IMR-90 (cell line): ENCODE measurements at regions not wholly inside any gene's neighbourhood (a gene's known extent, or its start where the extent isn't known, plus 50 kb on each side); places are given as distances from the start of the nearest gene placed in this dataset.
"Not testable (repeated sequence)": the region's sequence is repeated elsewhere in the genome, so short reads cannot be mapped to it uniquely, and the experiment has no call there.

Experiments
- ATAC-seq: fragments of 200-7000 bp; cut with Tn5 transposase; 2 replicates; pipeline ENCODE4 v1.9.1; 2020; ENCODE audit warnings: low read depth, mild to moderate bottlenecking, moderate library complexity
- BruUV-seq: library from RNA; stranded (reverse); fragments of 400-500 nt; replicated peaks from 2 replicates; lab custom pipeline; 2021; lab: Mats Ljungman, UMichigan
- CTCF ChIA-PET: fragments of 300-600 bp; formaldehyde crosslinking; extraction: SDS; loops from one replicate; lab custom pipeline; 2021; ENCODE audit warnings: antibody characterized with exemption; lab: Yijun Ruan, JAX
- POLR2A ChIA-PET: fragments of 300-600 bp; sonication (Branson Sonifier 250); formaldehyde crosslinking; loops from one replicate; lab custom pipeline; 2022; ENCODE audit warnings: antibody characterized with exemption; ENCODE audit not compliant: unreplicated experiment; lab: Charles Lee
- DNase-seq: peaks from one replicate; pipeline ENCODE4 v3.0.0; 2013
- H2AFZ ChIP-seq: replicated peaks from 2 replicates; pipeline ENCODE3; 2013; ENCODE audit warnings: low read length, mild to moderate bottlenecking; ENCODE audit not compliant: poor library complexity
- H2AK5ac ChIP-seq: 2 replicates; pipeline ENCODE4 v1.6.1; 2013; ENCODE audit warnings: low read depth, low read length, inconsistent platforms
- H2AK9ac ChIP-seq: replicated peaks from 2 replicates; pipeline ENCODE3; 2013; ENCODE audit warnings: mild to moderate bottlenecking, low read depth, low read length, moderate library complexity; ENCODE audit not compliant: poor library complexity
- H2BK120ac ChIP-seq: 2 replicates; pipeline ENCODE4 v1.6.1; 2013; ENCODE audit warnings: low read depth, low read length, inconsistent platforms
- H2BK15ac ChIP-seq: 3 replicates; pipeline ENCODE4 v1.6.1; 2013; ENCODE audit warnings: low read depth, low read length, inconsistent platforms
- H2BK20ac ChIP-seq: 2 replicates; pipeline ENCODE4 v1.6.1; 2013; ENCODE audit warnings: low read depth, mild to moderate bottlenecking, inconsistent platforms, low read length, moderate library complexity
- H2BK5ac ChIP-seq: 2 replicates; pipeline ENCODE4 v1.6.1; 2013; ENCODE audit warnings: mild to moderate bottlenecking, low read depth, low read length, inconsistent platforms; ENCODE audit not compliant: poor library complexity, severe bottlenecking
- H3K14ac ChIP-seq: replicated peaks from 2 replicates; pipeline ENCODE4 v1.6.1; 2013; ENCODE audit warnings: low read depth, low read length, inconsistent platforms
- H3K18ac ChIP-seq: 2 replicates; pipeline ENCODE4 v1.6.1; 2013; ENCODE audit warnings: low read depth, low read length, control low read depth
- H3K23ac ChIP-seq: 2 replicates; pipeline ENCODE4 v1.6.1; 2013; ENCODE audit warnings: low read depth, low read length, inconsistent platforms
- H3K27ac ChIP-seq: 2 replicates; pipeline ENCODE4 v1.5.1; 2013; ENCODE audit warnings: mild to moderate bottlenecking, control low read depth, low read length; ENCODE audit not compliant: insufficient read depth
- H3K27me3 ChIP-seq: 2 replicates; pipeline ENCODE4 v1.6.1; 2013; ENCODE audit warnings: low read length; ENCODE audit not compliant: control insufficient read depth, insufficient read depth
- H3K36me3 ChIP-seq: 2 replicates; pipeline ENCODE4 v1.6.1; 2013; ENCODE audit warnings: low read length, mixed read lengths; ENCODE audit not compliant: control insufficient read depth, insufficient read depth
- H3K4ac ChIP-seq: 2 replicates; pipeline ENCODE4 v1.6.1; 2013; ENCODE audit warnings: low read depth, low read length, inconsistent platforms
- H3K4me1 ChIP-seq: 2 replicates; pipeline ENCODE4 v1.6.1; 2013; ENCODE audit warnings: low read length, mixed read lengths; ENCODE audit not compliant: control insufficient read depth, insufficient read depth
- H3K4me2 ChIP-seq: 2 replicates; pipeline ENCODE4 v1.6.1; 2013; ENCODE audit warnings: low read depth, mild to moderate bottlenecking, control low read depth, low read length, moderate library complexity
- H3K4me3 ChIP-seq: 2 replicates; pipeline ENCODE4 v1.5.1; 2013; ENCODE audit warnings: low read depth, mild to moderate bottlenecking, control low read depth, low read length, moderate library complexity; ENCODE audit not compliant: insufficient read depth
- H3K56ac ChIP-seq: 2 replicates; pipeline ENCODE4 v1.6.1; 2013; ENCODE audit warnings: low read length, inconsistent platforms; ENCODE audit not compliant: insufficient read depth; ENCODE audit errors: extremely low read depth
- H3K79me1 ChIP-seq, 2 experiments: 2 replicates each; pipeline ENCODE4 v1.6.1; 2013; ENCODE audit warnings: low read length in 2 of 2, inconsistent platforms in 1 of 2, low read depth in 1 of 2
- H3K9ac ChIP-seq: 2 replicates; pipeline ENCODE4 v1.6.1; 2013; ENCODE audit warnings: low read depth, low read length, control low read depth
- H3K9me1 ChIP-seq: 2 replicates; pipeline ENCODE4 v1.6.1; 2013; ENCODE audit warnings: low read length, inconsistent platforms; ENCODE audit not compliant: insufficient read depth
- H3K9me3 ChIP-seq: 2 replicates; pipeline ENCODE4 v1.6.1; 2013; ENCODE audit warnings: low read length; ENCODE audit not compliant: control insufficient read depth, insufficient read depth
- H4K20me1 ChIP-seq: 2 replicates; pipeline ENCODE4 v1.6.1; 2013; ENCODE audit warnings: low read length, inconsistent platforms; ENCODE audit not compliant: insufficient read depth
- H4K5ac ChIP-seq: 2 replicates; pipeline ENCODE4 v1.6.1; 2013; ENCODE audit warnings: mild to moderate bottlenecking, low read depth, low read length, control low read depth
- H4K8ac ChIP-seq, 2 experiments: 2 replicates each; pipeline ENCODE4 v1.6.1; 2013; ENCODE audit warnings: low read depth in 2 of 2, low read length in 2 of 2, control low read depth in 1 of 2, inconsistent platforms in 1 of 2
- H4K91ac ChIP-seq: 2 replicates; pipeline ENCODE4 v1.6.1; 2013; ENCODE audit warnings: low read depth, low read length, inconsistent platforms; ENCODE audit not compliant: insufficient read depth
- WGBS, 2 experiments: methylation state at CpG; one replicate each; pipeline versions ENCODE4 v1.1.5 to v1.1.7; 2013; ENCODE audit warnings: missing lambda C conversion rate in 2 of 2; ENCODE audit not compliant: insufficient read length in 1 of 2; ENCODE audit errors: extremely low coverage in 2 of 2; 5-methylcytosine and 5-hydroxymethylcytosine counted together
- dilution Hi-C: fragments of 300-500 bp; cut with HindIII; formaldehyde crosslinking; loops from one replicate; pipeline ENCODE4 v1.14.3; 2018; ENCODE audit warnings: low sequenced_read_pairs; ENCODE audit not compliant: unreplicated experiment
- in situ Hi-C: fragments of 300-500 bp; cut with MboI; formaldehyde crosslinking; loops from 3 replicates; pipeline ENCODE4 v1.14.3; 2019; ENCODE audit warnings: low sequenced_read_pairs, inconsistent platforms, mixed read lengths
- intact Hi-C: fragments of 100-400 bp; cut with micrococcal nuclease; formaldehyde crosslinking; loops from 2 replicates; pipeline ENCODE4 v1.10.0; 2022

DNA sequence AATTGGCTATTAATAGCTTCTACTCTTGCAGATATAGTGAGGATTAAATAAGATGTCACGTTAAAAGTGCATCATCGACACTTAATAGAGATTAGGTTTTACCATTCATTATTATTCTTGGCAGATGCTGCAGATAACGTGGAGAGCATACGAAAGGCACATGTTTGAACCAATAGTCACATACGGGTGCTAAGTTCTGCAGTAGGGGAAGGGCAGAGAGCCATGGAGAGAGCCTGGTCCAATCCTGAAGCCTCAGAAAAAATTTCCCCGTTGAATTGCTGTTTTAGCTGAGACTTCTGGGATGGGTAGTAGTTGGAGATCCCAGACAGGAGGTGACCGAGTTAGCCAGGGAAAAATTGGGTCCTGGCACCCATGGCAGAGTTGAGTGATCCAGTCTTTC is 72.4 kb upstream of the KRTAP5-11 start:
- H3K9me1 ChIP-seq, H3K4me2 ChIP-seq, H2AK5ac ChIP-seq, H2BK120ac ChIP-seq, H3K4me3 ChIP-seq, H3K36me3 ChIP-seq, H3K18ac ChIP-seq, H2BK5ac ChIP-seq, BruUV-seq, intact Hi-C loops, in situ Hi-C loops, H3K14ac ChIP-seq, dilution Hi-C loops, H2AFZ ChIP-seq, H4K5ac ChIP-seq, H3K9ac ChIP-seq, H3K4me1 ChIP-seq, ATAC-seq, DNase-seq, H3K79me1 ChIP-seq, H3K4ac ChIP-seq, H4K20me1 ChIP-seq, H2BK15ac ChIP-seq, H3K56ac ChIP-seq, H4K91ac ChIP-seq, H2AK9ac ChIP-seq, H3K27me3 ChIP-seq, CTCF ChIA-PET, H4K8ac ChIP-seq, H3K27ac ChIP-seq, H2BK20ac ChIP-seq, H3K23ac ChIP-seq, H3K9me3 ChIP-seq, POLR2A ChIA-PET: not testable (repeated sequence)
- WGBS, 2 experiments, result 0% methylated on average over 1 of the region's 7 CpGs; no CpG with 5 or more reads in 1 of the 2 experiments

DNA sequence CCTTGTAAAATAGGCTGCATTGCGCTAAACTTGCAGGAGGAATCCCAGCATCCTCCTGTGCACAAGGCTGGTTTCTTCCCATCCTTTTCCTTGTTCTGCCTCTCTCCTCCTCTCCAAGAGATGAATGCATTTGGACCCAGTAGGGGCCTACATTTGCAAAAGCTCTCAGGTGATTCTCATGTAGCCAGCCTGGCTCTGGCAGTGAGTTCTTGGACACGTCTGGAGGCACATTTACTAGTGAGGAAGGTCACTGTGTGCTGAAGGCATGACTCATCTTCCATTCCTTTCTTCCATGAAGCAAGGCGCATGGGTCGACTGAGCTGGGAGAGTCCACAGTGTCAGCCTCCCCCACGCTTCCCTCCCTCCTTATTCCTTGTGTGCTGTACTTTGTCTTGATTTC is 73.8 kb upstream of the KRTAP5-11 start:
- H3K9me3 ChIP-seq, H3K4me1 ChIP-seq, H3K9me1 ChIP-seq, H4K20me1 ChIP-seq, H2BK20ac ChIP-seq, H3K9ac ChIP-seq, H2BK5ac ChIP-seq, H3K36me3 ChIP-seq, H3K23ac ChIP-seq, DNase-seq, H3K4ac ChIP-seq, H4K91ac ChIP-seq, H2AK9ac ChIP-seq, POLR2A ChIA-PET, in situ Hi-C loops, intact Hi-C loops, H4K5ac ChIP-seq, BruUV-seq, H3K4me3 ChIP-seq, H3K14ac ChIP-seq, H3K27ac ChIP-seq, H2AFZ ChIP-seq, H3K27me3 ChIP-seq, H3K18ac ChIP-seq, H3K4me2 ChIP-seq, H4K8ac ChIP-seq, H2BK15ac ChIP-seq, H3K56ac ChIP-seq, H2BK120ac ChIP-seq, H3K79me1 ChIP-seq, ATAC-seq, dilution Hi-C loops, H2AK5ac ChIP-seq: not testable (repeated sequence)
- CTCF ChIA-PET, result interaction anchor here (0.6 kb wide), 1 partner anchor 762 kb away, joined by 4 read pairs; no protein-coding TSS in a partner anchor
- WGBS, 2 experiments, result no CpG with 5 or more reads among the region's 5 CpGs
